ENCODE measurements at regions not wholly inside any gene's neighbourhood (a gene's known extent, or its start where the extent isn't known, plus 50 kb on each side); places are given as distances from the start of the nearest gene placed in this dataset.

GRCh38 chr18:78399992-78400503, 579.6 kb upstream of the SALL3 start:
- FAIRE-seq: no peak
- H3K79me2 ChIP-seq (ENCODE audit: insufficient read depth, low read length): no peaks in the 10 kb centered on the region
- no peaks in the 10 kb centered on the region for H4K20me1 ChIP-seq (ENCODE audit: insufficient read depth, low read length)
- H3K4me1 ChIP-seq (ENCODE audit: insufficient read depth, low read length): no peaks in the 10 kb centered on the region
- ChIA-PET CTCF (ENCODE audit: low intra/inter-chr PET ratio, low total read pairs) (no interaction called here), POLR2A (no interaction called here)
- TF ChIP-seq ZFP36L1 (CRISPR knock-in tag; IDR thresholded peaks at IDR 0.05) (no peak), BHLHE40 (IDR thresholded peaks at IDR 0.05; ENCODE audit: low read length) (no peak), KLF11 (CRISPR knock-in tag; IDR thresholded peaks at IDR 0.05) (no peak), FOXP4 (CRISPR knock-in tag; IDR thresholded peaks at IDR 0.05) (no peak), RFXAP (CRISPR knock-in tag; IDR thresholded peaks at IDR 0.05; ENCODE audit: borderline replicate concordance) (no peak), GABPA (IDR thresholded peaks at IDR 0.05; ENCODE audit: low read depth, low read length) (no peak), GABPA (CRISPR knock-in tag; IDR thresholded peaks at IDR 0.05; ENCODE audit: low read depth) (no peak), ZNF34 (CRISPR knock-in tag; IDR thresholded peaks at IDR 0.05; ENCODE audit: borderline replicate concordance) (no peak), ARNT (IDR thresholded peaks at IDR 0.05) (no peak), THAP8 (CRISPR knock-in tag; IDR thresholded peaks at IDR 0.05; ENCODE audit: borderline replicate concordance) (no peak), HHEX (CRISPR knock-in tag; IDR thresholded peaks at IDR 0.05) (no peak), POLR2AphosphoS5 (IDR thresholded peaks at IDR 0.05; ENCODE audit: low read depth, low read length) (no peak), KAT7 (CRISPR knock-in tag; IDR thresholded peaks at IDR 0.05; ENCODE audit: borderline replicate concordance) (no peak), LCORL (IDR thresholded peaks at IDR 0.05) (no peak), LCORL (CRISPR knock-in tag; IDR thresholded peaks at IDR 0.05) (no peak), ERF (CRISPR knock-in tag; IDR thresholded peaks at IDR 0.05) (no peak)
- TF ChIP-seq, protein P1, sequence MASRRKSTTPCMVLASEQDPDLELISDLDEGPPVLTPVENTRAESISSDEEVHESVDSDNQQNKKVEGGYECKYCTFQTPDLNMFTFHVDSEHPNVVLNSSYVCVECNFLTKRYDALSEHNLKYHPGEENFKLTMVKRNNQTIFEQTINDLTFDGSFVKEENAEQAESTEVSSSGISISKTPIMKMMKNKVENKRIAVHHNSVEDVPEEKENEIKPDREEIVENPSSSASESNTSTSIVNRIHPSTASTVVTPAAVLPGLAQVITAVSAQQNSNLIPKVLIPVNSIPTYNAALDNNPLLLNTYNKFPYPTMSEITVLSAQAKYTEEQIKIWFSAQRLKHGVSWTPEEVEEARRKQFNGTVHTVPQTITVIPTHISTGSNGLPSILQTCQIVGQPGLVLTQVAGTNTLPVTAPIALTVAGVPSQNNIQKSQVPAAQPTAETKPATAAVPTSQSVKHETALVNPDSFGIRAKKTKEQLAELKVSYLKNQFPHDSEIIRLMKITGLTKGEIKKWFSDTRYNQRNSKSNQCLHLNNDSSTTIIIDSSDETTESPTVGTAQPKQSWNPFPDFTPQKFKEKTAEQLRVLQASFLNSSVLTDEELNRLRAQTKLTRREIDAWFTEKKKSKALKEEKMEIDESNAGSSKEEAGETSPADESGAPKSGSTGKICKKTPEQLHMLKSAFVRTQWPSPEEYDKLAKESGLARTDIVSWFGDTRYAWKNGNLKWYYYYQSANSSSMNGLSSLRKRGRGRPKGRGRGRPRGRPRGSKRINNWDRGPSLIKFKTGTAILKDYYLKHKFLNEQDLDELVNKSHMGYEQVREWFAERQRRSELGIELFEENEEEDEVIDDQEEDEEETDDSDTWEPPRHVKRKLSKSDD (CRISPR knock-in tag; IDR thresholded peaks at IDR 0.05; ENCODE audit: low read depth): no peak
- TF ChIP-seq, protein P2, sequence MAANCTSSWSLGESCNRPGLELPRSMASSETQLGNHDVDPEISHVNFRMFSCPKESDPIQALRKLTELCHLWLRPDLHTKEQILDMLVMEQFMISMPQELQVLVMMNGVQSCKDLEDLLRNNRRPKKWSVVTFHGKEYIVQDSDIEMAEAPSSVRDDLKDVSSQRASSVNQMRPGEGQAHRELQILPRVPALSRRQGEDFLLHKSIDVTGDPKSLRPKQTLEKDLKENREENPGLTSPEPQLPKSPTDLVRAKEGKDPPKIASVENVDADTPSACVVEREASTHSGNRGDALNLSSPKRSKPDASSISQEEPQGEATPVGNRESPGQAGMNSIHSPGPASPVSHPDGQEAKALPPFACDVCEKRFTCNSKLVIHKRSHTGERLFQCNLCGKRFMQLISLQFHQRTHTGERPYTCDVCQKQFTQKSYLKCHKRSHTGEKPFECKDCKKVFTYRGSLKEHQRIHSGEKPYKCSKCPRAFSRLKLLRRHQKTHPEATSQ (CRISPR knock-in tag; IDR thresholded peaks at IDR 0.05; ENCODE audit: borderline replicate concordance): no peak
- H3K9me3 ChIP-seq (ENCODE audit: low read length): no peaks in the 10 kb centered on the region
- BruUV-seq (replicated peaks): no TSS peak
- no peak for ATAC-seq
- H3K36me3 ChIP-seq (replicated peaks in 1 of 2; ENCODE audit: control insufficient read depth in 1 of 2, insufficient read depth in 2 of 2, low read length in 2 of 2): no peaks in the 10 kb centered on the region
- H3K4me3 ChIP-seq (replicated peaks in 1 of 3; ENCODE audit: insufficient read depth in 1 of 3, low read depth in 2 of 3, low read length in 3 of 3): no peak overlapping the region
- 27% methylated on average over 19 of the region's 25 CpGs for WGBS (ENCODE audit: low lambda C conversion rate)
- intact Hi-C loops (cut with micrococcal nuclease; ENCODE audit: unreplicated experiment) (no loop called here), in situ Hi-C loops (cut with HindIII; ENCODE audit: extremely low pct_ligation_motif_present, low pct_unique_long_range_greater_than_20kb) (no loop called here)
- H3K4me2 ChIP-seq (ENCODE audit: low read depth, low read length): no peak overlapping the region
- no peak for DNase-seq (ENCODE audit: low spot score)
- H2AFZ ChIP-seq (ENCODE audit: low read length): no peak overlapping the region
- H3K27me3 ChIP-seq (ENCODE audit: control insufficient read depth in 1 of 2, insufficient read depth in 2 of 2, low read length in 2 of 2): peaks cover 2 to 37% of the 10 kb centered on the region in 2 experiments; a peak in 3 of 5 replicates
- no peak overlapping the region for H3K9ac ChIP-seq (ENCODE audit: insufficient read depth, low read depth, low read length)
- H3K27ac ChIP-seq (ENCODE audit: extremely low read length, insufficient read depth, low read length): no peak overlapping the region

All from HepG2 (cell line).